ENCODE measurements at regions not wholly inside any gene's neighbourhood (a gene's known extent, or its start where the extent isn't known, plus 50 kb on each side); places are given as distances from the start of the nearest gene placed in this dataset.
"Not testable (repeated sequence)": the region's sequence is repeated elsewhere in the genome, so short reads cannot be mapped to it uniquely, and the experiment has no call there.

GRCh38 chr12:24625103-24625502, 323.8 kb downstream of the BCAT1 start:
- Histone ChIP-seq H4K20me1 (ENCODE audit: insufficient read depth, low read length) (no peaks in the 10 kb centered on the region), H3K4me1 (ENCODE audit: insufficient read depth, low read length) (no peaks in the 10 kb centered on the region), H3K9me3 (ENCODE audit: insufficient read depth, low read depth, low read length) (no peaks in the 10 kb centered on the region), H3K27me3 (ENCODE audit: insufficient read depth, low read length) (no peaks in the 10 kb centered on the region), H3K9ac (ENCODE audit: low read length) (no peak overlapping the region), H3K4me2 (ENCODE audit: low read length) (no peak overlapping the region), H2AFZ (ENCODE audit: low read depth, low read length) (no peak overlapping the region), H3K36me3 (ENCODE audit: insufficient read depth, low read length) (no peaks in the 10 kb centered on the region), H3K4me3 (ENCODE audit: insufficient read depth, low read depth, low read length) (no peak overlapping the region), H3K79me2 (ENCODE audit: insufficient read depth, low read length) (no peaks in the 10 kb centered on the region), H3K27ac (ENCODE audit: low read depth, low read length) (no peak overlapping the region)
- H3K36me3 Mint-ChIP-seq (ENCODE audit: low read depth, unreplicated experiment), result peaks cover 1% of the 10 kb centered on the region
- FAIRE-seq (no peak), DNase-seq (ENCODE audit: low read depth) (no peak)
- H3K27ac Mint-ChIP-seq (ENCODE audit: unreplicated experiment), result no peak overlapping the region
- peaks cover 7% of the 10 kb centered on the region for H3K9me3 Mint-ChIP-seq (ENCODE audit: unreplicated experiment)
- H3K4me3 Mint-ChIP-seq (ENCODE audit: unreplicated experiment), result no peak overlapping the region
- no peaks in the 10 kb centered on the region for H3K4me1 Mint-ChIP-seq (ENCODE audit: low read depth, unreplicated experiment)
- no peaks in the 10 kb centered on the region for H3K27me3 Mint-ChIP-seq (ENCODE audit: low read depth, unreplicated experiment)
- TF ChIP-seq, protein P1, sequence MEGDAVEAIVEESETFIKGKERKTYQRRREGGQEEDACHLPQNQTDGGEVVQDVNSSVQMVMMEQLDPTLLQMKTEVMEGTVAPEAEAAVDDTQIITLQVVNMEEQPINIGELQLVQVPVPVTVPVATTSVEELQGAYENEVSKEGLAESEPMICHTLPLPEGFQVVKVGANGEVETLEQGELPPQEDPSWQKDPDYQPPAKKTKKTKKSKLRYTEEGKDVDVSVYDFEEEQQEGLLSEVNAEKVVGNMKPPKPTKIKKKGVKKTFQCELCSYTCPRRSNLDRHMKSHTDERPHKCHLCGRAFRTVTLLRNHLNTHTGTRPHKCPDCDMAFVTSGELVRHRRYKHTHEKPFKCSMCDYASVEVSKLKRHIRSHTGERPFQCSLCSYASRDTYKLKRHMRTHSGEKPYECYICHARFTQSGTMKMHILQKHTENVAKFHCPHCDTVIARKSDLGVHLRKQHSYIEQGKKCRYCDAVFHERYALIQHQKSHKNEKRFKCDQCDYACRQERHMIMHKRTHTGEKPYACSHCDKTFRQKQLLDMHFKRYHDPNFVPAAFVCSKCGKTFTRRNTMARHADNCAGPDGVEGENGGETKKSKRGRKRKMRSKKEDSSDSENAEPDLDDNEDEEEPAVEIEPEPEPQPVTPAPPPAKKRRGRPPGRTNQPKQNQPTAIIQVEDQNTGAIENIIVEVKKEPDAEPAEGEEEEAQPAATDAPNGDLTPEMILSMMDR (IDR thresholded peaks at IDR 0.05; ENCODE audit: insufficient read depth, low read depth, low read length), result no peak
- no peak for TF ChIP-seq EZH2 (IDR thresholded peaks at IDR 0.05; ENCODE audit: insufficient read depth, low read length)

DNA sequence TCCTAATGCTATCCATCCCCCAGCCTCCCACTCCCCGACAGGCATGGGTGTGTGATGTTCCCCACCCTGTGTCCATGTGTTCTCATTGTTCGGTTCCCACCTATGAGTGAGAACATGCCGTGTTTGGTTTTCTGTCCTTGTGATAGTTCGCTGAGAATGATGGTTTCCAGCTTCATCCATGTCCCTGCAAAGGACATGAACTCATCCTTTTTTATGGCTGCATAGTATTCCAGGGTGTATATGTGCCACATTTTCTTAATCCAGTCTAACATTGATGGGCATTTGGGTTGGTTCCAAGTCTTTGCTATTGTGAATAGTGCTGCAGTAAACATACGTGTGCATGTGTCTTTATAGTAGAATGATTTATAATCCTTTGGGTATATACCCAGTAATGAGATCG, 328.9 kb downstream of the BCAT1 start:
- H3K4me1 Mint-ChIP-seq (ENCODE audit: low read depth, unreplicated experiment), result peaks cover 20% of the 10 kb centered on the region
- H3K27me3 Mint-ChIP-seq (ENCODE audit: low read depth, unreplicated experiment); H3K9me3 Mint-ChIP-seq (ENCODE audit: unreplicated experiment); H3K27ac ChIP-seq (ENCODE audit: low read depth, low read length); H3K4me2 ChIP-seq (ENCODE audit: low read length); H2AFZ ChIP-seq (ENCODE audit: low read depth, low read length); H3K27ac Mint-ChIP-seq (ENCODE audit: unreplicated experiment); H3K9me3 ChIP-seq (ENCODE audit: insufficient read depth, low read depth, low read length); H3K4me3 Mint-ChIP-seq (ENCODE audit: unreplicated experiment); H3K36me3 Mint-ChIP-seq (ENCODE audit: low read depth, unreplicated experiment); H4K20me1 ChIP-seq (ENCODE audit: insufficient read depth, low read length); H3K27me3 ChIP-seq (ENCODE audit: insufficient read depth, low read length); H3K79me2 ChIP-seq (ENCODE audit: insufficient read depth, low read length); H3K9ac ChIP-seq (ENCODE audit: low read length); H3K36me3 ChIP-seq (ENCODE audit: insufficient read depth, low read length); FAIRE-seq; DNase-seq (ENCODE audit: low read depth); H3K4me3 ChIP-seq (ENCODE audit: insufficient read depth, low read depth, low read length): not testable (repeated sequence)
- peaks cover 19% of the 10 kb centered on the region for H3K4me1 ChIP-seq (ENCODE audit: insufficient read depth, low read length)

- H3K27me3 Mint-ChIP-seq (ENCODE audit: low read depth, unreplicated experiment), result no peaks in the 10 kb centered on the region
- no peak for FAIRE-seq
- H3K4me3 ChIP-seq (ENCODE audit: insufficient read depth, low read depth, low read length), result no peak overlapping the region
- no peaks in the 10 kb centered on the region for H3K27me3 ChIP-seq (ENCODE audit: insufficient read depth, low read length)
- no peak overlapping the region for H3K27ac ChIP-seq (ENCODE audit: low read depth, low read length)
- no peaks in the 10 kb centered on the region for H3K36me3 Mint-ChIP-seq (ENCODE audit: low read depth, unreplicated experiment)
- TF ChIP-seq, protein P1 (IDR thresholded peaks at IDR 0.05; ENCODE audit: insufficient read depth, low read depth, low read length), result no peak
- TF ChIP-seq EZH2 (IDR thresholded peaks at IDR 0.05; ENCODE audit: insufficient read depth, low read length), result no peak
- H3K4me1 ChIP-seq (ENCODE audit: insufficient read depth, low read length), result peaks cover 19% of the 10 kb centered on the region
- H3K4me1 Mint-ChIP-seq (ENCODE audit: low read depth, unreplicated experiment), result peaks cover 20% of the 10 kb centered on the region
- H3K27ac Mint-ChIP-seq (ENCODE audit: unreplicated experiment), result peak overlapping the region; percentile 36
- H2AFZ ChIP-seq (ENCODE audit: low read depth, low read length), result peak overlapping the region; percentile 18
- no peaks in the 10 kb centered on the region for H3K9me3 ChIP-seq (ENCODE audit: insufficient read depth, low read depth, low read length)
- H3K36me3 ChIP-seq (ENCODE audit: insufficient read depth, low read length), result no peaks in the 10 kb centered on the region
- no peaks in the 10 kb centered on the region for H3K79me2 ChIP-seq (ENCODE audit: insufficient read depth, low read length)
- no peak overlapping the region for H3K9ac ChIP-seq (ENCODE audit: low read length)
- H3K9me3 Mint-ChIP-seq (ENCODE audit: unreplicated experiment), result peaks cover 2% of the 10 kb centered on the region
- H3K4me3 Mint-ChIP-seq (ENCODE audit: unreplicated experiment), result no peak overlapping the region
- no peaks in the 10 kb centered on the region for H4K20me1 ChIP-seq (ENCODE audit: insufficient read depth, low read length)
- peak overlapping the region; percentile 59 for H3K4me2 ChIP-seq (ENCODE audit: low read length)
- peak; percentile 62 for DNase-seq (ENCODE audit: low read depth)
These were observed 331.4 kb downstream of the BCAT1 start for GRCh38 chr12:24617471-24617870.
